ENCODE measurements at regions not wholly inside any gene's neighbourhood (a gene's known extent, or its start where the extent isn't known, plus 50 kb on each side); places are given as distances from the start of the nearest gene placed in this dataset.
"Not testable (repeated sequence)": the region's sequence is repeated elsewhere in the genome, so short reads cannot be mapped to it uniquely, and the experiment has no call there.

DNA sequence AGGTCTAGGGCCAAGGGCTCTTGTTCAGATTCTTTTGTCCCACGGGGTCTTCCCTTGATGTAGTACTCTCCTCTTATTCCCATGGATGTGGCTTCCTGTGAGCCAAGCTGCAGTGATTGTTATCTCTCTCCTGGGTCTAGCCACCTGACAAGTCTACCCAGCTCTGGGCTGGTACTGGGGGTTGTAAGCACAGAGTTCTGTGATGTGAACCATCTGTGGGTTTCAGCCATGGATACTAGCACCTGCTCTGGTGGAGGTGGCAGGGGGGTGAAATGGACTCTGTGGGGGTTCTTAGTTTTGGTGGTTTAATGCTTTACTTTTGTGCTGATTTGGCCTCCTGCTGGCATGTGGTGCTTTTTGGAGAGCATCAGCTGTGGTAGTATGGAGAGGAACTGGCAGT, 350.8 kb downstream of the DNAJB9 start:
- Histone ChIP-seq H3K36me3 (ENCODE audit: low read depth) (no peaks in the 10 kb centered on the region), H3K4me3 (no peak overlapping the region), H3K4me1 (ENCODE audit: low read depth) (no peaks in the 10 kb centered on the region), H3K9me3 (peaks cover 35% of the 10 kb centered on the region)
- ATAC-seq: no peak
- intact Hi-C loops (cut with DNase I, micrococcal nuclease): no loop called here
- no peak for DNase-seq
- TF ChIP-seq, protein P1, sequence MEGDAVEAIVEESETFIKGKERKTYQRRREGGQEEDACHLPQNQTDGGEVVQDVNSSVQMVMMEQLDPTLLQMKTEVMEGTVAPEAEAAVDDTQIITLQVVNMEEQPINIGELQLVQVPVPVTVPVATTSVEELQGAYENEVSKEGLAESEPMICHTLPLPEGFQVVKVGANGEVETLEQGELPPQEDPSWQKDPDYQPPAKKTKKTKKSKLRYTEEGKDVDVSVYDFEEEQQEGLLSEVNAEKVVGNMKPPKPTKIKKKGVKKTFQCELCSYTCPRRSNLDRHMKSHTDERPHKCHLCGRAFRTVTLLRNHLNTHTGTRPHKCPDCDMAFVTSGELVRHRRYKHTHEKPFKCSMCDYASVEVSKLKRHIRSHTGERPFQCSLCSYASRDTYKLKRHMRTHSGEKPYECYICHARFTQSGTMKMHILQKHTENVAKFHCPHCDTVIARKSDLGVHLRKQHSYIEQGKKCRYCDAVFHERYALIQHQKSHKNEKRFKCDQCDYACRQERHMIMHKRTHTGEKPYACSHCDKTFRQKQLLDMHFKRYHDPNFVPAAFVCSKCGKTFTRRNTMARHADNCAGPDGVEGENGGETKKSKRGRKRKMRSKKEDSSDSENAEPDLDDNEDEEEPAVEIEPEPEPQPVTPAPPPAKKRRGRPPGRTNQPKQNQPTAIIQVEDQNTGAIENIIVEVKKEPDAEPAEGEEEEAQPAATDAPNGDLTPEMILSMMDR (IDR thresholded peaks at IDR 0.05): no peak

DNA sequence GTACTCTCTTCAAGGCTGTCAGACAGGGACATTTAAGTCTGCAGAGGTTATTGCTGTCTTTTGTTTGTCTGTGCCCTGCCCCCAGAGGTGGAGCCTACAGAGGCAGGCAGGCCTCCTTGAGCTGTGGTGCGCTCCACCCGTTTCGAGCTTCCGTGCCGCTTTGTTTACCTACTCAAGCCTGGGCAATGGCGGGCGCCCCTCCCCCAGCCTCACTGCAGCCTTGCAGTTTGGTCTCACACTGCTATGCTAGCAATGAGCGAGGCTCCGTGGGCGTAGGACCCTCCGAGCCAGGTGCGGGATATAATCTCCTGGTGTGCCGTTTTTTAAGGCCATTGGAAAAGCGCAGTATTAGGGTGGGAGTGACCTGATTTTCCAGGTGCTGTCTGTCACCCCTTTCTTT, 373.4 kb downstream of the DNAJB9 start:
- H3K4me1 ChIP-seq (ENCODE audit: low read depth); intact Hi-C loops (cut with DNase I, micrococcal nuclease); H3K4me3 ChIP-seq; ATAC-seq; DNase-seq; H3K36me3 ChIP-seq (ENCODE audit: low read depth): not testable (repeated sequence)
- H3K9me3 ChIP-seq: peaks cover 37% of the 10 kb centered on the region

DNA sequence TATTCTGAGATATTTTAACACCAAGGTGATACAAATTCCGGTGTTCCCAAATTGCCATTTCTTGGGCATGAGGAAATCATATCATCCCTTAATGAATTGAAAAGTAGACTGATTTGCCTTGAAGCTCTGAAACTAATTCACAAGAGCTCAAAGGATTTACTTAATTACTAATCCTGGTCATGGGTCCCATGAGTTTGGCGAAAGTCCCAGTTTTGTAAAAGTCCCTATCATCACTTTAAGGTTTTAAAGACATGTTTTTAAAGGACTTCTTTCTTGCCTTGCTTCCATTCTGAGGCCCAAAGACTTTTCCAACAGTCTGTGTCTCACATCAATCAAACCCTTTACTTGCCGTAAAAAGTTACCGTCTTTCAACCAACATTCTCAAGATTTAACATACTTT, 377.9 kb downstream of the DNAJB9 start:
- Histone ChIP-seq H3K9me3 (peaks cover 47% of the 10 kb centered on the region), H3K4me1 (ENCODE audit: low read depth) (no peaks in the 10 kb centered on the region), H3K4me3 (no peak overlapping the region), H3K36me3 (ENCODE audit: low read depth) (no peaks in the 10 kb centered on the region)
- DNase-seq (no peak), ATAC-seq (no peak)
- intact Hi-C loops (cut with DNase I, micrococcal nuclease): no loop called here
- TF ChIP-seq, protein P1 (IDR thresholded peaks at IDR 0.05): no peak

DNA sequence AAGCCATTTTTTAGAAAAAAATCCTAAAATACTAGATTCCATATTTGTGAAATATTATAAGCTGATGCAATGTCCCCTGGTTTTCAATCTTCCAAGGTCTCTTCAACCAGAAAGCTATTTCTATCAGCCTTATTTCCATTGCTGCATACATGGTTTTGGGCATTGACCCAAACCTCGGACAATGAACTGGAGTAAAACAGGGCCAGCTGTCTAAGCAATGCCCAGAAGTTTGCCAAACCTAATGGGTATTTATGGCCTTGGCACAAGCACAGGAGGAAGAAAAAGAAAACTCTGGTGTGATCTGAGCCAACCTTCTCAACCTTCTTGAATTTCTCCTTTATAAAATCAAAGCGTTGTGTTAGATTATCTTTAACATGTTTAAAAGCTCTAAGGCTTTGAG, 402.3 kb downstream of the DNAJB9 start:
- no peak for ATAC-seq
- intact Hi-C loops (cut with DNase I, micrococcal nuclease): loop anchor here in 1 of 2 donors (10.0 kb wide), 1 partner anchor 347 kb away; no protein-coding TSS in a partner anchor
- no peaks in the 10 kb centered on the region for H3K4me1 ChIP-seq (ENCODE audit: low read depth)
- no peak for DNase-seq
- TF ChIP-seq, protein P1 (IDR thresholded peaks at IDR 0.05): no peak
- H3K4me3 ChIP-seq: no peak overlapping the region
- no peaks in the 10 kb centered on the region for H3K36me3 ChIP-seq (ENCODE audit: low read depth)
- peaks cover 2% of the 10 kb centered on the region for H3K9me3 ChIP-seq

DNA sequence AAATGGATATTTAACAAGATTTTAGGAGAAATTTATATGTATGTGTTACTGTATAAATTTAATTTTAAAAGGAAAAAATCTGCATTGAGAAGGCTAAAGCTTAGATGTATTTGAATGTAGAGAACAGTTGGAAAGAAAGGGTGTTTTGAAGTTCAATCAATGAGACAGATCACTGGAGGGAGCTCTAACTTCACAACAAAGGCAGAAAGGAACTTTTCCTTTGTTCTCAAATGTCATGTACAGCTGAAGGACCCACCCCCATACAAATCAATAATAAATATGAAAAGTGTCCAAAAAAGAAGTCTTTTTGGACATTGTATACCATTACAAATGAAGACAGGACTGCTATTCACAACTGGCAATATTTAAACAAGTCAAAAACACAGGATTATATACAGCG, 403.4 kb downstream of the DNAJB9 start:
- intact Hi-C loops (cut with DNase I, micrococcal nuclease): loop anchor here in 1 of 2 donors (10.0 kb wide), 1 partner anchor 348 kb away; no protein-coding TSS in a partner anchor
- Histone ChIP-seq H3K4me1 (ENCODE audit: low read depth) (no peaks in the 10 kb centered on the region), H3K9me3 (peaks cover 5% of the 10 kb centered on the region), H3K4me3 (no peak overlapping the region), H3K36me3 (ENCODE audit: low read depth) (no peaks in the 10 kb centered on the region)
- no peak for ATAC-seq
- no peak for DNase-seq
- TF ChIP-seq, protein P1 (IDR thresholded peaks at IDR 0.05): no peak

DNA sequence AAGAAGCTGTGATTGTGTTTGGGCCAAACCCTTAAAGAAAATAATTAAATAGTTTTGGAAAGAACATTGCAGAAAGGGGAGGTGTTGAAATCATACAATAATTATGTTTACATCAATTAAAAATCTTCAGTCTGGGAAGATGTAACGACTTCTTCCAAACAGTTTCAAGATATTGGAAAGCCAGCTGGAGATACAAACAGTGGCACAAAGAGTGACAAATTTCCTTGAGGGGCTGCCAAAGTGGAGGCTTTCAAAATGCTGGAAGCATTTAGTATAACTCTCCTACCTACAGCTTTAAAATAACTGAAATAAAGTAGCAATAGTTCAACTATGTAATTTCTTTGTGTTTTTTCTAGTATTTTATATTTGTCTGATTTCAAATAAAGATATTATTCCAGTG, 405.0 kb downstream of the DNAJB9 start:
- DNase-seq (no peak), ATAC-seq (no peak)
- Histone ChIP-seq H3K4me1 (ENCODE audit: low read depth) (no peaks in the 10 kb centered on the region), H3K36me3 (ENCODE audit: low read depth) (no peaks in the 10 kb centered on the region), H3K9me3 (peaks cover 18% of the 10 kb centered on the region), H3K4me3 (no peak overlapping the region)
- intact Hi-C loops (cut with DNase I, micrococcal nuclease): loop anchor here in 1 of 2 donors (10.0 kb wide), 1 partner anchor 350 kb away; no protein-coding TSS in a partner anchor
- TF ChIP-seq, protein P1 (IDR thresholded peaks at IDR 0.05): no peak
